ENCODE measurements at regions not wholly inside any gene's neighbourhood (a gene's known extent, or its start where the extent isn't known, plus 50 kb on each side); places are given as distances from the start of the nearest gene placed in this dataset.
A peak's percentile ranks its signal among the peaks of the same experiment; 100 is the strongest.
"Not testable (repeated sequence)": the region's sequence is repeated elsewhere in the genome, so short reads cannot be mapped to it uniquely, and the experiment has no call there.

DNA sequence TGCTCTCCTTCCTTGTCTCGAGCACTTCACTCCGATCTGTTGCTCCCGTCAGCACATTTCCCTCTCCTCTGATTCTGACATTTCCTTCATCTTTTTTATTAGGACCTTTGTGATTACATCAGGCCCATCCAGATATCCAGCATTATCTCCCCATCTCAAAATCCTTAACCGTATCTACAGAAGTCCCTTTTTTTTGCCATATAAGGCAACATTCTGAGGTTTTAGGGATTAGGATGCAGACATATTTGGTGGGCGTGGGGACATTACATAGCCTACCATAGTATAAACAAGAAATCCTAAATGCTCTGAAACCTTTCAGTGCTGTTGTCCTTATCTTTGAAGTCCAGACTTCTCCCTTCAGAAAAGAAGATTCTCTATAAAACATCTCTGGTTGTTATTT, 505.0 kb upstream of the PITX2 start:
- DNase-seq (ENCODE audit: low read depth in 2 of 2) = no peak
- no peak overlapping the region for H3K4me3 ChIP-seq (replicated peaks in 1 of 2; ENCODE audit: low read depth in 2 of 2, low read length in 2 of 2)
- TF ChIP-seq, protein P1, sequence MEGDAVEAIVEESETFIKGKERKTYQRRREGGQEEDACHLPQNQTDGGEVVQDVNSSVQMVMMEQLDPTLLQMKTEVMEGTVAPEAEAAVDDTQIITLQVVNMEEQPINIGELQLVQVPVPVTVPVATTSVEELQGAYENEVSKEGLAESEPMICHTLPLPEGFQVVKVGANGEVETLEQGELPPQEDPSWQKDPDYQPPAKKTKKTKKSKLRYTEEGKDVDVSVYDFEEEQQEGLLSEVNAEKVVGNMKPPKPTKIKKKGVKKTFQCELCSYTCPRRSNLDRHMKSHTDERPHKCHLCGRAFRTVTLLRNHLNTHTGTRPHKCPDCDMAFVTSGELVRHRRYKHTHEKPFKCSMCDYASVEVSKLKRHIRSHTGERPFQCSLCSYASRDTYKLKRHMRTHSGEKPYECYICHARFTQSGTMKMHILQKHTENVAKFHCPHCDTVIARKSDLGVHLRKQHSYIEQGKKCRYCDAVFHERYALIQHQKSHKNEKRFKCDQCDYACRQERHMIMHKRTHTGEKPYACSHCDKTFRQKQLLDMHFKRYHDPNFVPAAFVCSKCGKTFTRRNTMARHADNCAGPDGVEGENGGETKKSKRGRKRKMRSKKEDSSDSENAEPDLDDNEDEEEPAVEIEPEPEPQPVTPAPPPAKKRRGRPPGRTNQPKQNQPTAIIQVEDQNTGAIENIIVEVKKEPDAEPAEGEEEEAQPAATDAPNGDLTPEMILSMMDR (IDR thresholded peaks at IDR 0.05; ENCODE audit: low read depth, low read length) = no peak

DNA sequence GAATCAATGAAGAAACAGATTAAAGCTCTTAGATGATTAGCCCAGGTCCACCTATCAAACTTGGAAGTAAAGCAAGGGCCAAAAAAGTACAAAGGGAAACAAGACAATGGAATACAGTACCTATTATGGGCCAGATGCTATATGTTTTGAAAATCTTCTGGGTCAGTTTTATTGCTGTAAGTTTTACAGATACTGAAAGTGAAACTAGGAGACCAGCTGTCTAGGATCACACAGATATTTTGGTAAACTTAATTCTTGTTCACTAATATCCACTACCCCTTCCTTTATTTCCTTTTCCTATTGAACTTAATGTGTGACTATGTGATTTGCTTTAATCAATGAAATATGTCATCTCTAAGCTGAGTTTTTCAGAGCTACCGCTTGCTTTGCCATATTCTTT, 505.4 kb upstream of the PITX2 start:
- no peak overlapping the region for H3K4me3 ChIP-seq (replicated peaks in 1 of 2; ENCODE audit: low read depth in 2 of 2, low read length in 2 of 2)
- no peak for DNase-seq (ENCODE audit: low read depth in 2 of 2)
- TF ChIP-seq, protein P1 (IDR thresholded peaks at IDR 0.05; ENCODE audit: low read depth, low read length) = no peak

DNA sequence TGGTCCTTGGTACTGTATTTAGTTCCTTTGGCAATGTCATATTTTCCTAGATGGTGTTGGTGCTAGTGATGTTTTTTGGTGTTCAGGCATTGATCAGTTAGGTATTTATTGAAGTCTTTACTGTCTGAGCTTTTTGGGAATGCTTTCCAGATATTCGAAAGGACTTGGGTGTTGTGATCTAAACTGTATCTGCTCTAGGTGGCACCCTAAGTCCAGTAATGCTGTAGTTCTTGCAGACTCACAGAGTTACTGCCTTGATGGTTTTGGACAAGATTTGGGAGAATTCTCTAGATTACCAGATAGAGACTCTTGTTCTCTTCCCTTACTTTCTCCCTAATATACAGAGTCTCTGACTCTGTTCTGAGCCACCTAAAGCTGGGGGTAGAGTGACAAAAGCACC, 513.6 kb upstream of the PITX2 start:
- H3K4me3 ChIP-seq (replicated peaks in 1 of 2; ENCODE audit: low read depth in 2 of 2, low read length in 2 of 2) = no peak overlapping the region
- TF ChIP-seq, protein P1 (IDR thresholded peaks at IDR 0.05; ENCODE audit: low read depth, low read length) = peak; percentile 5
- peak; percentile 5 to 49 for DNase-seq (ENCODE audit: low read depth in 2 of 2)

DNA sequence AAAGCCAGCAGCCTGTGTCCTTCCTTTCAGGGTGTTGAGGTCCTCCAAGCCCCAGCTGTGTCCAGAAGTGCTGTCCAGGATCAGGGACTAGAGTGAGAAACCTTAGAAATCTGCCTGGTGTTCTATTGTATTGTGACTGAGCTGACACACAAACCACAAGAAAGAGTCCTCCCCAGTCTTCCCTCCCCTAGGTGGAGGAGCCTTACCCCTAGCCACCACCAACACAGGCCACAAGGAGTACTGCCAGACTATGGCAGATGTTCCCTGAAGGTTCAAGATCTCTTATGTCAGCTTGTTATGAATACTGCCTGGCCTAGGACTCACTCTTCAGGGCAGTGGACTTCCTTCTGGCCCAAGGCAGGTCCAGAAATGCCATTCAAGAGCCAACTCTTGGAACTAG, 514.1 kb upstream of the PITX2 start:
- TF ChIP-seq, protein P1 (IDR thresholded peaks at IDR 0.05; ENCODE audit: low read depth, low read length) = no peak
- no peak for DNase-seq (ENCODE audit: low read depth in 2 of 2)
- H3K4me3 ChIP-seq (replicated peaks in 1 of 2; ENCODE audit: low read depth in 2 of 2, low read length in 2 of 2) = no peak overlapping the region

DNA sequence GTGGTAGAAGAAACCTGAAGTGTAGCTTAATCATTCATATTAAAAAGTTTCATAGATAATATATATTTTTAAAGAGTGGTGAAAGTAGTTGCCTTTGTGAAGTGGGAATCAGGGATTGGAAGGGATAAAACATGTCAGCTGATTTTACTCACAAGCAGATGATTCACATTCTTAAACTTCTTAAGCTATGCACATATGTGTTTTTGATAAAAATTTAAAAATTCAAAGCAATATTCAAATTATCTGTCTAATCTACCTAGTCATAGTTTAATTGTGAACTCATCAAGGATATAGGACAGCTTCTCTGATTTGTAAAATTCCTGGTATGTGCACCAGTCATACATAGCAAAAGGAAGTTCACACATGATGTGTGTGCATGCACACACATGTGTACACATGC, 520.6 kb upstream of the PITX2 start:
- no peak overlapping the region for H3K4me3 ChIP-seq (replicated peaks in 1 of 2; ENCODE audit: low read depth in 2 of 2, low read length in 2 of 2)
- TF ChIP-seq, protein P1 (IDR thresholded peaks at IDR 0.05; ENCODE audit: low read depth, low read length) = no peak
- DNase-seq (ENCODE audit: low read depth in 2 of 2) = no peak

DNA sequence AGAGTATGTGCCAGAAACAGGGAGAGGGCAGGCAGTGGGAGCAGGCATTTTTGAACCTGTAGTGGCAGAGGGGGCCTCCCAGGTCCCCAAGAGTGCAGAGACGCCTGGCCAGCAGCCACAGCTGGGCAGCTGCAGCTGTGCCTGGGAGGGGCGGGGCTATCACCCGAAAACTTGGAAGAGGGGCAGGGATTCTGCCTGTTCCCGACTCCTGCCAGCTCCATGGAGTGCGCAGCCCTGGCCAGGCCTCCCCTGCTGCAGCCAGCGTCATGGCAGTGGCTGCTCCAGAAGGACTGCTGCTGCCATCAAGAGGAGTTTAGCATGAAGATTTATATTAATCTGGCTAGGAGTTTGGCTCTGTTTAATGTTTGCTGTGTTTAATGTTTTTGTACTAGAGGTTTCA, 532.1 kb upstream of the PITX2 start:
- TF ChIP-seq, protein P1 (IDR thresholded peaks at IDR 0.05; ENCODE audit: low read depth, low read length) = no peak
- H3K4me3 ChIP-seq (replicated peaks in 1 of 2; ENCODE audit: low read depth in 2 of 2, low read length in 2 of 2) = no peak overlapping the region
- no peak for DNase-seq (ENCODE audit: low read depth in 2 of 2)

DNA sequence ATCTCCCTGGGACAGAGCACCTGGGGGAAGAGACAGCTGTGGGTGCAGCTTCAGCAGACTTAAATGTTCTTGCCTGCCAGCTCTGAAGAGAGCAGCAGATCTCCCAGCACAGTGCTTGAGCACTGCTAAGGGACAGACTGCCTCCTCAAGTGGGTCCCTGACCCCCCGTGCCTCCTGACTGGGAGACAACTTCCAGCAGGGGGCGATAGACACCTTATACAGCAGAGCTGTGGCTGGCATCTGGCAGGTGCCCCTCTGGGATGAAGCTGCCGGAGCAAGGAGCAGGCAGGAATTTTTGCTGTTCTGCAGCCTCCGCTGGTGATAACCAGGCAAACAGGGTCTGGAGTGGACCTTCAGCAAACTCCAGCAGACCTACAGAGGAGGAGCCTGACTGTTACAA, 541.7 kb upstream of the PITX2 start:
- peak in 1 of 2 donors; percentile 4 for DNase-seq (ENCODE audit: low read depth in 2 of 2)
- H3K4me3 ChIP-seq (replicated peaks in 1 of 2; ENCODE audit: low read depth in 2 of 2, low read length in 2 of 2) = not testable (repeated sequence)
